Activated gamma-delta T cell treated with Interleukin-2 at 50 U/mL for 16 hours (primary cell): ENCODE measurements at regions not wholly inside any gene's neighbourhood (a gene's known extent, or its start where the extent isn't known, plus 50 kb on each side); places are given as distances from the start of the nearest gene placed in this dataset.

Source experiments
- DNase-seq: peaks from one replicate; pipeline ENCODE4 v3.0.0-alpha.2; 2020

DNA sequence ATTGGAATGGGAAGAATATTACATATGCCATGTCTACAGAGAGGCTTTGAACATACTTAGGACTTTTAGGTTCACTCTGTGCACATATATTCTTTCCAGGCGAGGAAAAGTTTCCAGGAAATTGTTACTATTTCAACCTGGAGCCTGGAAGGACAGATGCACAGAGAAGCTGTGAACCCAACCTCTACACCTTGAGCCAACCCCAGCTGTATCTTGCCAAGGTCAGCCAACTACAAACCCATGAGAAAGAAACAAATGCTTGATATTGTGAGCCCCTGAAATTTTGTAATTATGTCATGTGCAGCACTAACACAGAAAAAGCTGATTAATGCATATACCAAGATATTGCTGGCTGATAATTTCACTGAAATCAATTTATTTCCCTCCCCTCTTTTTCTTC is 404.9 kb downstream of the GLRX3 start:
- DNase-seq: no peak

- no peak for DNase-seq
These were observed 406.6 kb downstream of the GLRX3 start for GRCh38 chr10:130542761-130543160.

DNA sequence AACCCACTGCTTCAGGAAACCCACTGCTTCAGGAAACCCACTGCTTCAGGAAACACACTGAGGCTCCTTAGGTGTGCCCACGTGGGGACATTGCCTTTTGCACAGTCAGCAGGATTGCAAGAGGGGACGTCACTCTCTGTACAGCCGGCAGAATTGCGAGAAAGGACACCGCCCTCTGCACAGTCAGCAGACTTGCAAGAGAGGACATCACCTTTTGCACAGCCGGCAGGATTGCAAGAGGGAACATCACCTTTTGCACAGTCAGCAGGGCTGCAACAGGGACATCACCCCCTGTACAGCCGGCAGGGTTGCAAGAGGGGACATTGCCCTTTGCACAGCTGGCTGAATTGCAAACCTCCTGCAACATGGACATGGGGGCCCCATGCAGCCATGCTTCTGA is 407.6 kb downstream of the GLRX3 start:
- DNase-seq: no peak

DNA sequence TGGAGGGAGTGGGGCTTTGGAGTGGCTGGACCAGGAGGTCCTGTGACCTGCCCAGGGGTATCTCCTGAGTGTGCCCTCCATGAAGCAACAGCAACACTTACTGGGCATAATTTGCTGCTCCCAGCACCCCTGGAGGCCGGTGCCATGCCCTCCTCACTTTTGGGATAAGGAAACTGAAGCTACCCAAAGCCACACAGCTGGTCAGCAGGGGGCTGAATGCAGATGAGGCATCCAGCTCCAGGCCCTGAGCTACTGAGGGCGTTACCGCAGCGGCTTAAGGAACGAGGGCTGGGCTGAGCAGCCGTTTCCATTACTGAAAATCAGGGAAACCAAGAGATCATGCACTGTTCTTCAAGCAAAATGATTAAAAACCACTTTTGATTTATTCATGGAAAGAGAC is 408.9 kb downstream of the GLRX3 start:
- DNase-seq: no peak

DNA sequence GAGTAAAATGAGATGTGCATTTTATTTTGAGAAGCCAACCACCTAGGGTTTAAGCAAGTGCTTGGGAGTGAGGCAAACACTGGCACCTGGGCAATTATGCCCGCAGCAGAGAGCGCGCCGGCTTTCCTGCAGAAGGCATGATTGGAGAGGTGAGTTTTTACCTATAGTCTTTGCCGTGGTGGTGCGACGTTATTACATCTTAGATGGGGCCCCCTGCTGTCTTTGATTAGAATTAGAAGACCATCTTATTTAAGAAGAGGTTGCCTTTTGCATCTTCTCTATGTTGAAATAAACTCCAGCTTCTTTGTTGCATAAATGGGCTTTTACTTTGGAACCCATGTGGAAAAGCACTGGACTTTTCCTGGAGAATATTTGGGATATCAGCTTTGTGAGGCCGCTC is 409.5 kb downstream of the GLRX3 start:
- no peak for DNase-seq

- DNase-seq: no peak
These were observed 410.6 kb downstream of the GLRX3 start for GRCh38 chr10:130546841-130547240.

DNA sequence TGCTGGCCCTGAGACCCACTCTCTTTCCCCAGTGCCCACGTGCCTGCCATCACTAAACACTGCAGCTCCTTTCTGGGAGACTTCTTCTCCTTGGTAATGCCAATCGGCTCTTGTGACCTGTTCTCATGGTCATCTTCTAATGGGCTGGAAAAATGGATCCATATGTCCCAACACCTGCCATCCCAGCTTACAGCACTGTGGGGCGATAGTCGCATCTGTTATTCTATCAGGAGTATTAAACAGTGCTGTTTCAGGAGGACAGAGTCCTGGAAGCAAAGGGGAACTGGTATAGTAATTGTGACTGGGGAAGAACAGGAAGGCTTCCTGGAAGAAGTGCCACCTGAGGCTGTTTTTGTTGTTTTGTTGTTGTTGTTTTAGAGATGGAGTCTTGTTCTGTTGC is 411.2 kb downstream of the GLRX3 start:
- DNase-seq: no peak

DNA sequence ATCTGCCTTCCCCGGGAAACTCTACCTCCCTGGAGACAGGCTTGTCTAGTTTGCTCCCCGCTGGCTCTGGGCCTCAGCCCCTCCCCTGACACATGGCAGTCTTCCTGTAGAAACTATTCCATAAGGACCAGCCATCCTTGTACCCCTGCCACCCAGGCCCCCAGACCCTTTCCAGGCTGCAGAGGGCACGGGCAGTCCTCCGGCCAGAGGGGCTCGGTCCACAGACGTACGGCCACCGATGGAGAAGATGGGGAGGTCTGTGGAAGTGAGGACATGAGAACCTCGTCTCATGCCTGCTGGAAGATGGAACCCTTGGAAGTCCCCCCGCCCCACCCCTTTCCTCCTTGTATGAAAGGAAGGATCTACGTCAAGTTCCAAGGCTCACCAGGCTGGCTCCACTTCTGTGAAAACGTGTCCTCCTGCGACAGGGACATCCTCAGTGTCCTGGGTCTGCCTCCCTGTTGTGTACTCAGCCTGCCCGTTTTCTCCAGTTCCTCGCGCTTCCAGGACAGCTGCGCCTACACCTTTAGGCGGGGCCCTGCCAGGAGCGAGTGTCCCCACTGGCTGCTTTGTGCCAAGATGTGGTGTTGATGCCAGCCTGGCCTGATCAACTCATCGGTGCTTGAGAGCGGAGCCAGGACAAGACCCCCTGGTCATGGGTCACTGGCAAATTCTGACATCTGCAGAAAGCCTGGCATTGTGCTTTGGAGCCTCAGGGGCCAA is 414.9 kb downstream of the GLRX3 start:
- no peak for DNase-seq

- DNase-seq: no peak
These were observed 415.5 kb downstream of the GLRX3 start for GRCh38 chr10:130551676-130552075.

- DNase-seq: no peak
These were observed 417.6 kb downstream of the GLRX3 start for GRCh38 chr10:130553826-130554225.

DNA sequence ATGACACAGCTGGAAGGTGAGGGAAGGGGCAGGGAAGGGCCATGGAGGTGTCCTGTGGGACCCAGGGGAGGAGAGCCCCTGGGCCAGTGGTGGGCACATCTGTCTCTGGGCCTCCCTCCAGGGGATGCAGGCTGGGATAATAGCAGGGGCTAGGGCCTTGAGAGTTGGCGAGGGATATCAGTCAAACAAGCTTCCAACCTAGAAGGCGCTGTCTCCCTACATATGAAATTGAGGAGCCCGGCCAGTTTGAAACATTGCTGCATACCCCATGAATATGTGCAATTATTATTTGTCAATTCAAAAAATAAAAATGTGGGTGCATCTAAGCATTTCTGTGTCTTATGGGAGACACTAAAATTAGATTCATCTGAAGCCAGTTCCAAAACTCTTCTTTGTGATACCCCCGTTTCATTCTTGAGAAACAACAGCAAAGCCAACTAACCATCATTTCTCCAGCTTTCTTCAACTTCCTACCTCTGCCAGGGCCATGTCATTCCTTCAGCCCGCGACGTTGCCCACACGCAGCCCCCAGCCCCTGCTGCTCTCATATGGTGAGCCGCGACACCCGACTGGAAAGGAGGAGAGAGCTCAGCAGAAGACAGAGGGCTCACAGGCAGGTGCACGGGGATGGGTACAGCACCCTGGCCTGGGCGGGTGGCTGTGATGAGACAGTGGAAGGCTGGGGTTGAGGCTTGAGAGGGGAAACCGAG is 418.7 kb downstream of the GLRX3 start:
- DNase-seq: no peak

GRCh38 chr10:130555411-130555750 is 419.2 kb downstream of the GLRX3 start:
- DNase-seq: no peak

- no peak for DNase-seq
These were observed 421.1 kb downstream of the GLRX3 start for GRCh38 chr10:130557181-130557845.

DNA sequence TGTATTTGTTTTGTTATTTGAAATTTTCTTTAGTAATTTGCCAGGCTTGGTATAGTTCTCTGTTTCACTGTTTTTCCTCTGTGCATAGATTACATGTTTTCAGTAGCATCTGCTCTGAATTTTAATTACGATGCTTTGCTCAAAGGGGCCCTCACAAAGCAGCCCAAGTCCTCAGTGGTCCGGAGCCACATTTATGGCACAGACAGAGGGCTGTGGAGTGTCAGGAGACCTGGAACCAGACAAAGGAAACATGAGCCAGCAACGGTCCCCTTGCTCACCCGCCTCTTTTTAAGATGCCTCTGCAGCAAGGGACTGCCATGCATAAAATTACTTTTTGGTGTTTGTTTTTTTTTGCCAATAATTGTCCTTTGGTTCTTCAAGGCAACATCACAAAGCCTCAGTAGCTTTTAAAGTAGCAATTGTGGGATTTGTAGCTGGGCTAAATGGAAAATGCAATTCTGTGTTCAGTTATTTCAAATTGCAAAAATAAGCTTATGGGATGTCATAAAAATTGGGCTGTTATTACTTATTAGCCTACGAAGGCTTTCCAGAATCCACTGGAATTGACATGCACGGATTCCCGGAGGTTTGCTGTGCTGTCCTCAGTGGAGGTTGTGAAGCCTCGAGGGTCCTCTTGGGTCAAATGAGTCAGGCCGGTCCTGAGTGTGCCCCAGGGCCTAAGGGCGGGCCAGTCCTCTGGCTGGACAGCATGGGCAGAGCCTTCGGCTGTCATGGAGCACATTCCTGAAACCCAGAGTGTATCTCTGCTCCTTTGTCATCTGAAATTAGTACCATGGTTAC is 422.8 kb downstream of the GLRX3 start:
- no peak for DNase-seq

GRCh38 chr10:130559547-130559880 is 423.3 kb downstream of the GLRX3 start:
- DNase-seq: no peak

DNA sequence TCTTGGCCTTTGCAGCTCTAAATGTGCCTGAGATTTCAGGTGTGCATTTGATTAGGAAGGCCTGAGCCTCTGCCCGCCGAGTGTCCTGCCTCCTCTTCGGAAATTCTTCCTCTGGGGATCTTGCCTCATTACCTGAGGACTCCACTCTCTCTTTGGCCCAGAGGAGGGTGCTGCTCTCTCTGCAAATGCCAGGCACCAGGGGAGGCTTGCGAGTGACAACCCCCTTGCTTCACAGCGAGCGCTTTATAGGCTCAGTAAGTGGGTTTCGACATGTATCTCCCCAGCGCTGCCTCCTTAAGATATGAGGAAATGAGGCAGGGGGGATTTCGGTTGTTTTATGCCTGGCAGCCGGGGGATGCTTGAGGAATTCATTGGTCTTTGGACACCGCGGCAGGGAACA is 423.9 kb downstream of the GLRX3 start:
- DNase-seq: no peak

DNA sequence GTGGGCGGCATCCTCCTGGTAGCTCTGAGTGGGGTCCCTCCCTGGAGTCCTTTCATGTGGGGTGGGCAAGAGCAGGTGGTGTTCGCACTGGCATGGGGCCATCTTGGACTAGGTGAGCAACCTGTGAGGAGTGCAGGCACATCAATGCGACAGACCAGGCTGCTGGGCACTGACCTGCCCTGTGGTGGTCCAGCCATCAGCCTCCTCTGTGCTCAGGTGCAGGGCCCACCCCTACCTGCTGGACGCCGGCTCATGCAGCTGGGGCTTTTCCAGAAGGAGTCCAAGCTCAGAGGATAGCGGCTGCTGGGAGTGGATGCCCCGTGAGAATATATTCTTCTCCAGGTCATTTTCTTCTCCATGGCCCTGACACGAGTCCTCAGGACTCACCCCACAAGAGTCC is 424.4 kb downstream of the GLRX3 start:
- DNase-seq: no peak

GRCh38 chr10:130561681-130562080 is 425.5 kb downstream of the GLRX3 start:
- no peak for DNase-seq

- no peak for DNase-seq
These were observed 430.8 kb downstream of the GLRX3 start for GRCh38 chr10:130567011-130567410.

- no peak for DNase-seq
These were observed 431.2 kb downstream of the GLRX3 start for GRCh38 chr10:130567436-130567835.

DNA sequence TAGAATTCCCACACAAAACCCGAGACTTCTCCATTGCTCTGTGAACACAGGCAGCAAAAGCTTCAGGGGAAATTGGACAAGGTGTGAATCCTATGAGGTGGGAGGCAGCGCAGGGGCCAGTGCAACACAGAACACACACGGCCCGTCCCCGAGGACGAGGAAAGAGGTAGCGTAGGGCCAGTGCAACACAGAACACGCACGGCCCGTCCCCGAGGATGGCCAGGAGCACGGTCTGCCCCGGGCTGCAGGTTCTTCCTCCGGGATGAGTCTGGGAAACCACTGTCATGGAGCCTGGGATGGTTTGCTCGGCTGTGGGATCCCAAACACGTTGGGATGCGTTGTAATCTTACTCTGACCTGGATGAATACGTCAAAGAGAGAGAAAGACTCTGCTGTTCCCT is 432.1 kb downstream of the GLRX3 start:
- DNase-seq: no peak

DNA sequence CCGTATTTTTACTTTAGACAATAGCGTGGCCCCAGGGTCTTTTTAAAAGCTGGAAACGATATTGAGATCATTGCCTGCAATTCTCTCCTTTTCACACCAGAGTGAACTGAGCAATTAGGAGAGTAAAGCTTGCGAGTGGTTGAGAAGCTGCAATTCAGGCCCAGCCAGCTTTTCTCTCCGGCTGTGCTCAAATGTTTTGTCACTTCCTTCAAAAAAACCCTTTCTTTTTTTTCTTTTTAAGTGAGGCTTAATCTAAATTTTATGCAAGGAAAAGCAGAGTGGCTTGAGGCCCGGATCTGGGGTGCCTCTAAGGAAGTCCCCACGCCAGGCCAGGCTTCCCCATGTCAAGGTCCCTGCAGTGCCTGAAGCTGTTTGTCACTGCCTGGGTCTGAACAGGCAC is 433.9 kb downstream of the GLRX3 start:
- no peak for DNase-seq

GRCh38 chr10:130571674-130572073 is 435.5 kb downstream of the GLRX3 start:
- DNase-seq: no peak

GRCh38 chr10:130573446-130573845 is 437.3 kb downstream of the GLRX3 start:
- DNase-seq: no peak
